ENCODE measurements at regions not wholly inside any gene's neighbourhood (a gene's known extent, or its start where the extent isn't known, plus 50 kb on each side); places are given as distances from the start of the nearest gene placed in this dataset.

- TF ChIP-seq POLR2A (IDR thresholded peaks at IDR 0.05) (no peak), CTCF (IDR thresholded peaks at IDR 0.05) (no peak)
These were observed 205.2 kb upstream of the RTL1 start for GRCh38 chr14:101108579-101109346.
